Skeletal muscle satellite cell (primary cell): ENCODE measurements at regions not wholly inside any gene's neighbourhood (a gene's known extent, or its start where the extent isn't known, plus 50 kb on each side); places are given as distances from the start of the nearest gene placed in this dataset.

Experiments
- H3K27me3 ChIP-seq: 2 replicates; pipeline ENCODE4 v1.7.0; 2013; ENCODE audit warnings: low read length; ENCODE audit not compliant: control insufficient read depth, insufficient read depth
- H3K36me3 ChIP-seq: 2 replicates; pipeline ENCODE4 v1.7.0; 2013; ENCODE audit warnings: mild to moderate bottlenecking, control low read depth, low read length; ENCODE audit not compliant: insufficient read depth
- H3K4me1 ChIP-seq: 2 replicates; pipeline ENCODE4 v1.7.0; 2013; ENCODE audit warnings: low read length; ENCODE audit not compliant: control insufficient read depth, insufficient read depth
- H3K4me2 ChIP-seq: 2 replicates; pipeline ENCODE4 v1.7.0; 2013; ENCODE audit warnings: mild to moderate bottlenecking, low read length
- H3K4me3 ChIP-seq: 2 replicates; pipeline ENCODE4 v1.7.0; 2013; ENCODE audit warnings: low read length
- H3K9ac ChIP-seq: 2 replicates; pipeline ENCODE4 v1.7.0; 2013; ENCODE audit warnings: mild to moderate bottlenecking, low read depth, low read length, moderate library complexity
- H3K9me3 ChIP-seq: replicated peaks from 2 replicates; pipeline ENCODE4 v1.7.0; 2013; ENCODE audit warnings: mild to moderate bottlenecking, control low read depth, low read length

DNA sequence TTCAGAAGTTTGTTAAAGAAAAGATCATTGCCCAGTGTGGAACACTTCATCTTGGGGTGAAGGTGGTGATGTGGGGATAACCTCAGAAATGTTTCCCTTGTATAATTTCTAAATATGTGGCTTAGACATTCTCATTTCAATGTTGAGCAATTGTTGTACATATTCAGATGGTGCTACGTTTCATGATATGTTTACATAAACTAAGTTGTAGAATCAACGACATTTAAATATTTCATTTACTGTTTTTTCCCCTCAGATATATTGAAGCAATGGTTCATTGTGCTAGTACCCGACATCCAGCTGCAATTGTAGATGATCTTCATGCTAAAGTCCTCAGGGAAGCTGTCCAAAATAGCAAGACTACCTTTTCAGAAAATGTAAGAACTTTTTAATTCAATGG, 92.6 kb downstream of the BLTP1 start:
- Histone ChIP-seq H3K36me3 (peaks cover 37% of the 10 kb centered on the region), H3K4me2 (no peak overlapping the region), H3K9me3 (no peaks in the 10 kb centered on the region), H3K27me3 (no peaks in the 10 kb centered on the region), H3K9ac (no peak overlapping the region), H3K4me1 (no peaks in the 10 kb centered on the region), H3K4me3 (no peak overlapping the region)

DNA sequence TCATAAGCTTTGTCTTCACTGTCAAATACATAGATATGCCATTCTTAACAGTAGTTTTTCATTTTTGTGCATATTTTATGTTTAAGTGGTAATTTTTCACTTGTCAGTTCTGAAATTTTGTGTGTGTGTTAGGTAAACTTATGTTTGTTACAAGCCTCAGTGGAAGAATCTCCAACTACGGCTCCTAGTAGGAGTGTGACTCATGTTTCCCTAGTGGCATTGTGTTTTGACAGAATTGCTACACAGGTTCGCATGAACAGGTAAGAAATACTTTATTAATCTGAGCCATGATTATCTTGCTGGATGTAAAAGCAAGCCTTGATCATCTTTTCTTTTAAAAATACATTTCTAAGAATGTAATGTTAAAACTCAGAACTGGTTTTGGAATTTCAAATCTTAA, 94.4 kb downstream of the BLTP1 start:
- Histone ChIP-seq H3K4me1 (no peaks in the 10 kb centered on the region), H3K27me3 (no peaks in the 10 kb centered on the region), H3K36me3 (peaks cover 38% of the 10 kb centered on the region), H3K9me3 (no peaks in the 10 kb centered on the region), H3K4me3 (no peak overlapping the region), H3K4me2 (no peak overlapping the region), H3K9ac (no peak overlapping the region)

DNA sequence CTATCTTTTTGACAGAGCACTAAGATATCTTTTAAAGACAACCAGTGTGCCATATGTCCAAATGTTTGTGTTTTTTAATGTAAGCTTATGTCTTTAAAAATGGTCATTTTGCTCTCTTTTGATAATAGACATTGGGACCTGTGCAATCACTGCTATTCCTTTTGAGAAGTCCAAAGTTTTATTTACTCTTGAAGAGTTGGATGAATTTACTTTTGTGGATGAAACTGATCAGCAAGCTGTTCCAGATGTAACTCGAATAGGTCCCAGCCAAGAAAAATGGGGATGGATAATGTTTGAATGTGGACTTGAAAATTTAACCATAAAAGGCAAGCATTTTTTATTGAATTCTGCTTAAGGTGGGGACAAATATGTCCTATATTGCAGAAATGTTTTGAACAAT, 97.2 kb downstream of the BLTP1 start:
- H3K4me1 ChIP-seq, result no peaks in the 10 kb centered on the region
- peaks cover 53% of the 10 kb centered on the region for H3K36me3 ChIP-seq
- no peak overlapping the region for H3K4me3 ChIP-seq
- no peaks in the 10 kb centered on the region for H3K27me3 ChIP-seq
- H3K4me2 ChIP-seq, result no peak overlapping the region
- H3K9ac ChIP-seq, result no peak overlapping the region
- H3K9me3 ChIP-seq, result no peaks in the 10 kb centered on the region

DNA sequence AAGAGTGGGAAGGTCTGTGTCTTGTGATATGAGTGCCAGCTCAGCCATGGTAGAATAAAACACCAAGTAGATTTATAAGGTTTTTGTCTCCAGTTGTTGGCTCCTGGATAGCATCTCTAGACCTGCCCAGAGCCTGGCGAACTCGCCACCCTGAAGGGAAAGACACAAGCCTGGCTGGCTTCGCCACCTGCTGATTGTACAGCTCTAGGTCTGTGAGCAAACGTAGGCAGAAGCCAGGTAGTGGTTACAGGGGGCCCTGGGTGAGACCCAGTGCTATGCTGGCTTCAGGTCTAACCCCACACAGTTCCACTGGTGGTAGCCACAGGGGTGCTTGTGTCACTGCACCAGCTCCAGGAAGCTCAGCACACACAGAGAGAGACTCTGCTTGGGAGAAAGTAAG, 100.5 kb downstream of the BLTP1 start:
- no peak overlapping the region for H3K4me2 ChIP-seq
- no peak overlapping the region for H3K9ac ChIP-seq
- H3K27me3 ChIP-seq, result no peaks in the 10 kb centered on the region
- no peaks in the 10 kb centered on the region for H3K4me1 ChIP-seq
- peaks cover 48% of the 10 kb centered on the region for H3K36me3 ChIP-seq
- H3K9me3 ChIP-seq, result no peaks in the 10 kb centered on the region
- no peak overlapping the region for H3K4me3 ChIP-seq

DNA sequence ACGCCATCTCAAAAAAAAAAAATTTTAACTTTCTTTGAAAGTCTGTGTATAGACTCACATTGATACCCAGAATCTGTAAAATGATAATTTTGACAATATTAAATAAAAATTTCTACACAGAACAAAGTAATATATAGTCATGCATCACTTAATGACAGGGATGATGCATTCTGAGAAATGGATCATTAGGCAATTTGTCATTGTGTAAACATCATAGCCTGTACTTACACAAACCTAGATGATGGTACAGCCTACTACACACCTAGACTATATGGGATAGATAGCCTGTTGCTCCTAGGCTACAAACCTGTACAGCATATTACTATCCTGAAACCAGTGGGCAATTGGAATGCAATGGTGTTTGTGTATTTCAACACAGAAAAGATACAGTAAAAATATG, 107.7 kb downstream of the BLTP1 start:
- Histone ChIP-seq H3K4me1 (no peaks in the 10 kb centered on the region), H3K36me3 (peaks cover 47% of the 10 kb centered on the region)

DNA sequence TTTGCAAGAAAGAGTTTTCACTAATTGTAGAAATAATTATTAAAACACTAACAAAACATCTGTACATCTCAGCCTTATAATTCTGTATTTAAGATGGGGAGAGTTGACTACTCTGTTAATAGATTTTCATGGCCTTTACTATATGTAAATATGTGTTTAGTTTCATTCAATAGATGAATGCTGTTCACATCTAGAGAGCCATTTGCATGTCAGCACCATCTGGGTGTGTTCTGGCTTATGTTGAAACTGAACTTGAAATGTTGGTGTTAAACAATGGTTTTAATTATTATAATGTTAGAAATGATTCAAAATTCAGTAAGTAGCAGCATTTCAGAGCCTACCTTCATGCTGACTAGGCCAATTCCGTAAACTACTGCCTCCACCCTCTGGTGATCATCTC, 102.5 kb upstream of the ADAD1 start:
- Histone ChIP-seq H3K27me3 (no peaks in the 10 kb centered on the region), H3K4me1 (no peaks in the 10 kb centered on the region), H3K4me2 (no peak overlapping the region), H3K9me3 (no peaks in the 10 kb centered on the region), H3K36me3 (peaks cover 41% of the 10 kb centered on the region), H3K4me3 (no peak overlapping the region), H3K9ac (no peak overlapping the region)

More for the DNA sequence above, 107.7 kb downstream of the BLTP1 start:
- Histone ChIP-seq H3K9ac (no peak overlapping the region), H3K27me3 (no peaks in the 10 kb centered on the region), H3K4me2 (no peak overlapping the region), H3K9me3 (no peaks in the 10 kb centered on the region), H3K4me3 (no peak overlapping the region)

DNA sequence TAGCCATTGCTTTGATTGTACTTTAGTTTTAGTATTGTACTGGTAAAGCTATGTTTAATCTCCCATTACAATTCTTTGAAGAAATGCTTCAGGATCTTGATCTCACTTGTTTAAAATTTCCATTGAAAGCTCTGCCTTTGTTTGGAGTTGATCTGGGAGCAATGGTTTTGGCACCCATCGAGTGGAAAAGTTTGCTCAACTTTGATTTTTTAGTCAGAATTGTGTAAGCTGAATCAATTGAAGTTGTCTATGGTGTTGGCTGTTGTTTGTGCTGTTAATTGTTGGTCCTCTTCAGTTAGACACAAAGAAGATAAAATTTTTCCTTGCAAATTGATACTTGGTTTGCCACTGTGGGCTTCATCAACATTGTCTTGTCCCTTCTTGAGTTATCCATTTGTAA, 99.8 kb upstream of the ADAD1 start:
- peaks cover 31% of the 10 kb centered on the region for H3K36me3 ChIP-seq

DNA sequence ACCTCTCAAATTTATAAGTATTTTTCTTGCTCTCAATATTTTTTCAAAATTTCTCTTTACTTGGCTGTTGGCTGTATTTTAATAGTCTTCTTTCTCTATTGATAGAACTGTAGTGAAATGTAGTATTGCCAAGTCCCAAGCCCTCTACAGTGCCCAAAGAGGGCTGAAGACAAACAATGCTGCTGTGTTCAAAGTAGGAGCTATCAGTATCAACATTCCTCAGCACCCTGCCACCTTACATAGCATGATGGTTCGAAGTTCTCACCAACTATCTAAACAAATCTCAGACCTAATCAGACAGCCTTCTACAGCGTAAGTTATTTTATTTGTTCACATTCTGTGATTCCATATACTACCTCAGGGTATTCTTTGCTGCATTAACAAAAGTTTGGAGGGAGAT, 99.1 kb upstream of the ADAD1 start:
- Histone ChIP-seq H3K4me3 (no peak overlapping the region), H3K36me3 (peaks cover 31% of the 10 kb centered on the region), H3K4me1 (no peaks in the 10 kb centered on the region), H3K27me3 (no peaks in the 10 kb centered on the region), H3K9me3 (no peaks in the 10 kb centered on the region), H3K4me2 (no peak overlapping the region), H3K9ac (no peak overlapping the region)

More for the DNA sequence above, 99.8 kb upstream of the ADAD1 start:
- no peak overlapping the region for H3K4me3 ChIP-seq
- no peaks in the 10 kb centered on the region for H3K9me3 ChIP-seq
- no peaks in the 10 kb centered on the region for H3K4me1 ChIP-seq
- H3K9ac ChIP-seq, result no peak overlapping the region
- no peak overlapping the region for H3K4me2 ChIP-seq
- H3K27me3 ChIP-seq, result no peaks in the 10 kb centered on the region

DNA sequence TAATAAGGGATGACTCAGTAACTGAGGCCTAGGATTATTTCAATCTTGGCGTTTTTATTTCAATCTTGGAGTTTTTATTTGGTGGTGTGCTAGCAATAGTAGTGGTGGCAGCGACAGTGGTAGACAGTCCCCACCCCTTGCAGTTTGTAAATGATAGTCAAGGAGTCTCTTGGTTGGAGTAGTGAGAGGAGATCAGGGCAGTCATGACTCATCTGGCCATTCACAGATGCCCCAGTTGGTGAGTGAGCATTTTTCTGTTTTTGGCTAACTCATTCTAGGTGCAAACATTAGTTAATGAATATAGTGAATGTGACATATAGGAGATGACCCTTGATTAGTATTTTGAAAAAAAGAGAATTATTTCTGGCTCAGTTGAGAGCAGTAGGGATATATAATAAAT, 93.5 kb upstream of the ADAD1 start:
- Histone ChIP-seq H3K36me3 (peaks cover 35% of the 10 kb centered on the region), H3K4me2 (no peak overlapping the region)

DNA sequence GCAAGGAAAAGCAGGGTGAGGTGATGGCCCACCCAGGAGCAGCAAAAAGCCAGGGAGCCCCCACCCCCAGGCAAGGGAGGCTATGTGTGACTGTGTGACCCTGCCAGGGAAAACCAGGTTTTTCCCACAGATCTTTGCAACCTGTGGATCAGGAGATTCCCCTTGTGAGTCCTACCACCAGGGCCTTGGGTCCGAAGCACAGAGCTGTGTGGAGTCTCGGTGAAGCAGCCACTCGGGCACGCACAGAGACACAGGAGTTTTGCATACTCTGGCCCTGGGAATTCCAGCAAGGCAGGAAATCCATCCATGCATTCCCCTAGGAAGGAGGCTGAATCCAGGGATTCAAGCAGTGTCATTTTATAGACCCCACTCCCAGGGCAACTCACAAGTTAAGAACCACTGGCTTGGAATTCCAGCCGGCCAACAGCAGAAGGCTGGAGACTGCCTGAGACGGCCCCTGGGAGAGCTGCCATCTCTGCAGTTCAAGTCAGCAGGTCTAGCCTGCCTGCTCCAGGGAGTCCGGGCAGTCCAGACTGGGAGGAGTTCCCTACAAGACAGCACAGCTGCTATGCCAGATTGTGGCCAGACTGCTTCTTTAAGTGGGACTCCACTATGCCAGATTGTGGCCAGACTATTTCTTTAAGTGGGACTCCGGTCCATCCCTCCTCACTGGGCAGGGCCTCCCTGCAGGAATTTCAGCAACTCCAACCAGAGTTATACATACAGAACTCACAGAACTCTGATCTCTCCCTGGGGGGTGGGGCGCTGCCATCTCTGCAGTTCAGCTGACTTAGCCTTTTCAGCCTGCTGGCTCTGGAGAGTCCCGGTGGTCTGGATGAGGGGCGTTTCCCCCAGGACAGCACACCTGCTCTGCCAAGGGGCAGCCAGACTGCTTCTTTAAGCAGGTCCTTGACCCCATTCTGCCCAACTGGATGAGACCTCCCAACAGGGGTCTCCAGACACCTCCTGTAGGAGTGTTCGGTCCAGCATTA, 85.1 kb upstream of the ADAD1 start:
- H3K9ac ChIP-seq, result no peak overlapping the region
- H3K4me2 ChIP-seq, result no peak overlapping the region
- H3K4me1 ChIP-seq, result no peaks in the 10 kb centered on the region

More for the DNA sequence above, 93.5 kb upstream of the ADAD1 start:
- Histone ChIP-seq H3K4me3 (no peak overlapping the region), H3K27me3 (no peaks in the 10 kb centered on the region), H3K9ac (no peak overlapping the region), H3K9me3 (no peaks in the 10 kb centered on the region), H3K4me1 (no peaks in the 10 kb centered on the region)

DNA sequence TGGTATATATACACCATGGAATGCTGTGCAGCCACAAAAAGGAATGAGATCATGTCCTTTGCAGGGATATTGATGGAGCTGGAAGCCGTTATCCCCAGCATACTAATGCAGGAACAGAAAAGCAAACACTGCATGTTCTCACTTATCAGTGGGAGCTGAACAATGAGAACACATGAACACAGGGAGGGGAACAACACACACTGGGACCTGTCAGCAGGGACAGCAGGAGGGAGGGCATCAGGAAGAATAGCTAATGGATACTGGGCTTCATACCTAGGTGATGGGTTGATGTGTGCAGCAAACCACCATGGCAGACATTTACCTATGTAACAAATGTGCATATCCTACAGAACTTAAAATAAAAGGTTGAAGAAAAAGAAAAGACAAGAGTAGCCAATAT, 81.1 kb upstream of the ADAD1 start:
- H3K4me1 ChIP-seq, result no peaks in the 10 kb centered on the region
- no peak overlapping the region for H3K9ac ChIP-seq
- H3K27me3 ChIP-seq, result no peaks in the 10 kb centered on the region
- H3K9me3 ChIP-seq, result no peaks in the 10 kb centered on the region
- H3K36me3 ChIP-seq, result peaks cover 14% of the 10 kb centered on the region
- H3K4me3 ChIP-seq, result no peak overlapping the region
- no peak overlapping the region for H3K4me2 ChIP-seq

More for the DNA sequence above, 85.1 kb upstream of the ADAD1 start:
- H3K4me3 ChIP-seq, result no peak overlapping the region
- no peaks in the 10 kb centered on the region for H3K9me3 ChIP-seq
- H3K36me3 ChIP-seq, result peaks cover 25% of the 10 kb centered on the region
- H3K27me3 ChIP-seq, result no peaks in the 10 kb centered on the region

DNA sequence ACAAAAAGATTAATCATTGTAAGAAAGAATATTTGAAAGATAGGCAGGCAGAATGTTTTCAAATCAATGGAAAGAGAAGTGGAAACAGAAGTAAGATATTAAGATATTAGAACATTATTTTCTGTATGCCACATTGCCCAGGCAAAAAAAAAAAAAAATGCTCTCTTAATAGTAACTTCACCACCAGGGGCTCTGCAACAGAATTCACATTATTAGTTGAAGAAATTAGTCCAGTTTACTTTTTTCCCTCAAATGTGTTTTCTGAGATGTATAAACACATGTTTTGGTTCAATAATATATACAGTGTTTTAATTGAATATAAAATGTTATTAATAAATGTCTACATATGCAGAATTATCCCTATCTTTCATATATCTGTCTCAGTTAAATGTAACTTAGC, 78.0 kb upstream of the ADAD1 start:
- Histone ChIP-seq H3K9me3 (no peaks in the 10 kb centered on the region), H3K27me3 (no peaks in the 10 kb centered on the region), H3K4me2 (no peak overlapping the region), H3K9ac (no peak overlapping the region), H3K36me3 (peaks cover 19% of the 10 kb centered on the region), H3K4me1 (no peaks in the 10 kb centered on the region), H3K4me3 (no peak overlapping the region)
